GM12874 (cell line): ENCODE measurements at regions not wholly inside any gene's neighbourhood (a gene's known extent, or its start where the extent isn't known, plus 50 kb on each side); places are given as distances from the start of the nearest gene placed in this dataset.

Source experiments
- CTCF ChIP-seq: IDR thresholded peaks from 2 replicates; pipeline ENCODE4 v1.5.1; 2011; ENCODE audit warnings: low read depth, mild to moderate bottlenecking, control low read depth, low read length, moderate library complexity; ENCODE audit not compliant: insufficient read depth

GRCh38 chrX:22526339-22526738 lies 253.6 kb downstream of the CBLL2 start:
- no peak for TF ChIP-seq CTCF

- TF ChIP-seq CTCF: no peak
These were observed 254.6 kb downstream of the CBLL2 start for GRCh38 chrX:22527302-22527701.

GRCh38 chrX:22533898-22534297 lies 261.2 kb downstream of the CBLL2 start:
- no peak for TF ChIP-seq CTCF

GRCh38 chrX:22534643-22535042 lies 261.9 kb downstream of the CBLL2 start:
- no peak for TF ChIP-seq CTCF

- TF ChIP-seq CTCF: no peak
These were observed 264.1 kb downstream of the CBLL2 start for GRCh38 chrX:22536746-22537304.

- no peak for TF ChIP-seq CTCF
These were observed 265.9 kb downstream of the CBLL2 start for GRCh38 chrX:22538580-22538979.

- TF ChIP-seq CTCF: no peak
These were observed 269.2 kb downstream of the CBLL2 start for GRCh38 chrX:22541926-22542325.
